ENCODE measurements at regions not wholly inside any gene's neighbourhood (a gene's known extent, or its start where the extent isn't known, plus 50 kb on each side); places are given as distances from the start of the nearest gene placed in this dataset.

GRCh38 chr6:53446151-53446550 lies 97.4 kb upstream of the ELOVL5 start:
- WGBS, result 77% methylated on average over 2 of the region's 2 CpGs

GRCh38 chr6:53441761-53442160 lies 93.0 kb upstream of the ELOVL5 start:
- DNase-seq (ENCODE audit: low read depth in 6 of 9, low spot score in 9 of 9), result no peak
- Histone ChIP-seq H3K27me3 (ENCODE audit: control insufficient read depth in 2 of 2, insufficient read depth in 1 of 2, low read length in 1 of 2) (no peaks in the 10 kb centered on the region), H3K4me3 (ENCODE audit: low read length in 2 of 2) (no peak overlapping the region), H3K4me1 (ENCODE audit: control insufficient read depth in 2 of 2, insufficient read depth in 2 of 2, low read length in 2 of 2) (peaks cover 0 to 6% of the 10 kb centered on the region in 2 donors), H3K36me3 (ENCODE audit: control insufficient read depth in 2 of 2, insufficient read depth in 2 of 2, low read length in 1 of 2) (no peaks in the 10 kb centered on the region), H3K27ac (ENCODE audit: low read depth in 1 of 2, low read length in 1 of 2) (no peak overlapping the region), H3K9me3 (ENCODE audit: control insufficient read depth in 2 of 2, insufficient read depth in 1 of 2, low read length in 1 of 2) (no peaks in the 10 kb centered on the region)
- 90% methylated on average over 3 of the region's 3 CpGs for WGBS

More at GRCh38 chr6:53446151-53446550, 97.4 kb upstream of the ELOVL5 start:
- H3K4me1 ChIP-seq (ENCODE audit: control insufficient read depth in 2 of 2, insufficient read depth in 2 of 2, low read length in 2 of 2), result no peaks in the 10 kb centered on the region
- no peaks in the 10 kb centered on the region for H3K9me3 ChIP-seq (ENCODE audit: control insufficient read depth in 2 of 2, insufficient read depth in 1 of 2, low read length in 1 of 2)
- DNase-seq (ENCODE audit: low read depth in 6 of 9, low spot score in 9 of 9), result no peak
- H3K27me3 ChIP-seq (ENCODE audit: control insufficient read depth in 2 of 2, insufficient read depth in 1 of 2, low read length in 1 of 2), result no peaks in the 10 kb centered on the region
- H3K4me3 ChIP-seq (ENCODE audit: low read length in 2 of 2), result no peak overlapping the region
- H3K27ac ChIP-seq (ENCODE audit: low read depth in 1 of 2, low read length in 1 of 2), result no peak overlapping the region
- H3K36me3 ChIP-seq (ENCODE audit: control insufficient read depth in 2 of 2, insufficient read depth in 2 of 2, low read length in 1 of 2), result no peaks in the 10 kb centered on the region

GRCh38 chr6:53441035-53441493 lies 92.3 kb upstream of the ELOVL5 start:
- Histone ChIP-seq H3K4me3 (ENCODE audit: low read length in 2 of 2) (no peak overlapping the region), H3K4me1 (ENCODE audit: control insufficient read depth in 2 of 2, insufficient read depth in 2 of 2, low read length in 2 of 2) (peaks cover 0 to 7% of the 10 kb centered on the region in 2 donors), H3K9me3 (ENCODE audit: control insufficient read depth in 2 of 2, insufficient read depth in 1 of 2, low read length in 1 of 2) (no peaks in the 10 kb centered on the region), H3K36me3 (ENCODE audit: control insufficient read depth in 2 of 2, insufficient read depth in 2 of 2, low read length in 1 of 2) (no peaks in the 10 kb centered on the region), H3K27me3 (ENCODE audit: control insufficient read depth in 2 of 2, insufficient read depth in 1 of 2, low read length in 1 of 2) (no peaks in the 10 kb centered on the region), H3K27ac (ENCODE audit: low read depth in 1 of 2, low read length in 1 of 2) (no peak overlapping the region)
- DNase-seq (ENCODE audit: low read depth in 6 of 9, low spot score in 9 of 9), result no peak
- WGBS, result 88% methylated on average over 1 of the region's 1 CpG

GRCh38 chr6:53440336-53440945 lies 91.7 kb upstream of the ELOVL5 start:
- Histone ChIP-seq H3K27ac (ENCODE audit: low read depth in 1 of 2, low read length in 1 of 2) (no peak overlapping the region), H3K4me3 (ENCODE audit: low read length in 2 of 2) (no peak overlapping the region), H3K27me3 (ENCODE audit: control insufficient read depth in 2 of 2, insufficient read depth in 1 of 2, low read length in 1 of 2) (no peaks in the 10 kb centered on the region), H3K4me1 (ENCODE audit: control insufficient read depth in 2 of 2, insufficient read depth in 2 of 2, low read length in 2 of 2) (peaks cover 0 to 7% of the 10 kb centered on the region in 2 donors), H3K9me3 (ENCODE audit: control insufficient read depth in 2 of 2, insufficient read depth in 1 of 2, low read length in 1 of 2) (no peaks in the 10 kb centered on the region), H3K36me3 (ENCODE audit: control insufficient read depth in 2 of 2, insufficient read depth in 2 of 2, low read length in 1 of 2) (no peaks in the 10 kb centered on the region)
- no peak for DNase-seq (ENCODE audit: low read depth in 6 of 9, low spot score in 9 of 9)
- 78% methylated on average over 3 of the region's 3 CpGs for WGBS

GRCh38 chr6:53439556-53439955 lies 90.8 kb upstream of the ELOVL5 start:
- H3K27me3 ChIP-seq (ENCODE audit: control insufficient read depth in 2 of 2, insufficient read depth in 1 of 2, low read length in 1 of 2), result no peaks in the 10 kb centered on the region
- no peak overlapping the region for H3K27ac ChIP-seq (ENCODE audit: low read depth in 1 of 2, low read length in 1 of 2)
- H3K4me3 ChIP-seq (ENCODE audit: low read length in 2 of 2), result no peak overlapping the region
- H3K9me3 ChIP-seq (ENCODE audit: control insufficient read depth in 2 of 2, insufficient read depth in 1 of 2, low read length in 1 of 2), result no peaks in the 10 kb centered on the region
- peaks cover 0 to 7% of the 10 kb centered on the region in 2 donors for H3K4me1 ChIP-seq (ENCODE audit: control insufficient read depth in 2 of 2, insufficient read depth in 2 of 2, low read length in 2 of 2)
- DNase-seq (ENCODE audit: low read depth in 6 of 9, low spot score in 9 of 9), result no peak
- no peaks in the 10 kb centered on the region for H3K36me3 ChIP-seq (ENCODE audit: control insufficient read depth in 2 of 2, insufficient read depth in 2 of 2, low read length in 1 of 2)

- 60% methylated on average over 5 of the region's 5 CpGs for WGBS
- Histone ChIP-seq H3K4me3 (ENCODE audit: low read length in 2 of 2) (no peak overlapping the region), H3K27ac (ENCODE audit: low read depth in 1 of 2, low read length in 1 of 2) (no peak overlapping the region), H3K36me3 (ENCODE audit: control insufficient read depth in 2 of 2, insufficient read depth in 2 of 2, low read length in 1 of 2) (no peaks in the 10 kb centered on the region), H3K9me3 (ENCODE audit: control insufficient read depth in 2 of 2, insufficient read depth in 1 of 2, low read length in 1 of 2) (no peaks in the 10 kb centered on the region), H3K27me3 (ENCODE audit: control insufficient read depth in 2 of 2, insufficient read depth in 1 of 2, low read length in 1 of 2) (no peaks in the 10 kb centered on the region), H3K4me1 (ENCODE audit: control insufficient read depth in 2 of 2, insufficient read depth in 2 of 2, low read length in 2 of 2) (peaks cover 0 to 7% of the 10 kb centered on the region in 2 donors)
- peak in 7 of 9 donors; percentile 14 to 68 (median 29) for DNase-seq (ENCODE audit: low read depth in 6 of 9, low spot score in 9 of 9)
Measured at GRCh38 chr6:53437557-53438202, 88.9 kb upstream of the ELOVL5 start.

GRCh38 chr6:53436526-53437303 lies 88.0 kb upstream of the ELOVL5 start:
- Histone ChIP-seq H3K4me3 (ENCODE audit: low read length in 2 of 2) (no peak overlapping the region), H3K4me1 (ENCODE audit: control insufficient read depth in 2 of 2, insufficient read depth in 2 of 2, low read length in 2 of 2) (peaks cover 0 to 12% of the 10 kb centered on the region in 2 donors), H3K9me3 (ENCODE audit: control insufficient read depth in 2 of 2, insufficient read depth in 1 of 2, low read length in 1 of 2) (no peaks in the 10 kb centered on the region), H3K36me3 (ENCODE audit: control insufficient read depth in 2 of 2, insufficient read depth in 2 of 2, low read length in 1 of 2) (no peaks in the 10 kb centered on the region), H3K27me3 (ENCODE audit: control insufficient read depth in 2 of 2, insufficient read depth in 1 of 2, low read length in 1 of 2) (no peaks in the 10 kb centered on the region), H3K27ac (ENCODE audit: low read depth in 1 of 2, low read length in 1 of 2) (no peak overlapping the region)
- WGBS, result 72% methylated on average over 7 of the region's 7 CpGs
- DNase-seq (ENCODE audit: low read depth in 6 of 9, low spot score in 9 of 9), result peak in 1 of 9 donors; percentile 18

- H3K27ac ChIP-seq (ENCODE audit: low read depth in 1 of 2, low read length in 1 of 2), result no peak overlapping the region
- H3K4me1 ChIP-seq (ENCODE audit: control insufficient read depth in 2 of 2, insufficient read depth in 2 of 2, low read length in 2 of 2), result peaks cover 0 to 17% of the 10 kb centered on the region in 2 donors
- no peak overlapping the region for H3K4me3 ChIP-seq (ENCODE audit: low read length in 2 of 2)
- H3K27me3 ChIP-seq (ENCODE audit: control insufficient read depth in 2 of 2, insufficient read depth in 1 of 2, low read length in 1 of 2), result no peaks in the 10 kb centered on the region
- 98% methylated on average over 2 of the region's 2 CpGs for WGBS
- H3K36me3 ChIP-seq (ENCODE audit: control insufficient read depth in 2 of 2, insufficient read depth in 2 of 2, low read length in 1 of 2), result no peaks in the 10 kb centered on the region
- no peaks in the 10 kb centered on the region for H3K9me3 ChIP-seq (ENCODE audit: control insufficient read depth in 2 of 2, insufficient read depth in 1 of 2, low read length in 1 of 2)
- DNase-seq (ENCODE audit: low read depth in 6 of 9, low spot score in 9 of 9), result no peak
Measured at GRCh38 chr6:53433951-53434285, 85.2 kb upstream of the ELOVL5 start.

- H3K4me1 ChIP-seq (ENCODE audit: control insufficient read depth in 2 of 2, insufficient read depth in 2 of 2, low read length in 2 of 2), result peaks cover 0 to 17% of the 10 kb centered on the region in 2 donors
- WGBS, result 85% methylated on average over 4 of the region's 4 CpGs
- H3K9me3 ChIP-seq (ENCODE audit: control insufficient read depth in 2 of 2, insufficient read depth in 1 of 2, low read length in 1 of 2), result no peaks in the 10 kb centered on the region
- H3K27ac ChIP-seq (ENCODE audit: low read depth in 1 of 2, low read length in 1 of 2), result no peak overlapping the region
- no peaks in the 10 kb centered on the region for H3K27me3 ChIP-seq (ENCODE audit: control insufficient read depth in 2 of 2, insufficient read depth in 1 of 2, low read length in 1 of 2)
- no peaks in the 10 kb centered on the region for H3K36me3 ChIP-seq (ENCODE audit: control insufficient read depth in 2 of 2, insufficient read depth in 2 of 2, low read length in 1 of 2)
- H3K4me3 ChIP-seq (ENCODE audit: low read length in 2 of 2), result no peak overlapping the region
- DNase-seq (ENCODE audit: low read depth in 6 of 9, low spot score in 9 of 9), result no peak
Measured at GRCh38 chr6:53433261-53433950, 84.7 kb upstream of the ELOVL5 start.
